SK-N-SH treated with all-trans-retinoic acid at 6 μM for 48 hours (cell line): ENCODE measurements at regions not wholly inside any gene's neighbourhood (a gene's known extent, or its start where the extent isn't known, plus 50 kb on each side); places are given as distances from the start of the nearest gene placed in this dataset.

ENCODE experiments used
- ATAC-seq: fragments of 200-7000 bp; cut with Tn5 transposase; 3 replicates; pipeline ENCODE4 v1.9.1; 2020; ENCODE audit warnings: mild to moderate bottlenecking, moderate library complexity
- ARNTL ChIP-seq: fragments of 450-650 bp; formaldehyde crosslinking; IDR thresholded peaks from 2 replicates; pipeline ENCODE4 v1.5.0; 2020; ENCODE audit warnings: low read depth, mild to moderate bottlenecking, moderate library complexity, borderline replicate concordance
- BACH2 ChIP-seq: fragments of 250-450 bp; sonication (Bioruptor Pico); IDR thresholded peaks from 2 replicates; pipeline ENCODE4 v1.9.0; 2021; ENCODE audit warnings: mild to moderate bottlenecking, borderline replicate concordance
- CREB5 ChIP-seq: fragments of 250-450 bp; sonication (Bioruptor Pico); IDR thresholded peaks from 2 replicates; pipeline ENCODE4 v1.5.1; 2020; ENCODE audit warnings: low read depth, mild to moderate bottlenecking, moderate library complexity
- CSDC2 ChIP-seq: fragments of 250-450 bp; sonication (Bioruptor Pico); IDR thresholded peaks from 2 replicates; pipeline ENCODE4 v1.5.0; 2020; ENCODE audit warnings: mild to moderate bottlenecking, moderate library complexity
- CSRNP3 ChIP-seq: fragments of 250-450 bp; sonication (Bioruptor Pico); IDR thresholded peaks from 2 replicates; pipeline ENCODE4 v1.5.1; 2021; ENCODE audit warnings: mild to moderate bottlenecking, moderate library complexity
- ESRRG ChIP-seq: fragments of 250-450 bp; sonication (Bioruptor Pico); IDR thresholded peaks from 2 replicates; pipeline ENCODE4 v1.6.1; 2021; ENCODE audit warnings: mild to moderate bottlenecking
- GLIS3 ChIP-seq: fragments of 250-450 bp; sonication (Bioruptor Pico); IDR thresholded peaks from 2 replicates; pipeline ENCODE4 v1.5.0; 2020; ENCODE audit warnings: mild to moderate bottlenecking, moderate library complexity
- ISL1 ChIP-seq: fragments of 250-450 bp; sonication (Bioruptor Pico); IDR thresholded peaks from 2 replicates; pipeline ENCODE4 v2.1.2; 2022; ENCODE audit warnings: mild to moderate bottlenecking, moderate library complexity
- OSR1 ChIP-seq: fragments of 250-450 bp; sonication (Bioruptor Pico); IDR thresholded peaks from 2 replicates; pipeline ENCODE4 v1.8.0; 2022; ENCODE audit warnings: moderate library complexity, mild to moderate bottlenecking, inconsistent platforms
- PPARA ChIP-seq: fragments of 250-450 bp; sonication (Bioruptor Pico); IDR thresholded peaks from 2 replicates; pipeline ENCODE4 v1.5.0; 2020; ENCODE audit warnings: mild to moderate bottlenecking, borderline replicate concordance
- RARB ChIP-seq: fragments of 250-450 bp; sonication (Bioruptor Pico); IDR thresholded peaks from 2 replicates; pipeline ENCODE4 v1.8.0; 2021; ENCODE audit warnings: mild to moderate bottlenecking, moderate library complexity
- SNAI2 ChIP-seq: fragments of 250-450 bp; sonication (Bioruptor Pico); IDR thresholded peaks from 2 replicates; pipeline ENCODE4 v1.5.0; 2020; ENCODE audit warnings: mild to moderate bottlenecking, moderate library complexity
- TCF4 ChIP-seq: fragments of 250-450 bp; sonication (Bioruptor Pico); IDR thresholded peaks from 2 replicates; pipeline ENCODE4 v1.8.0; 2021; ENCODE audit warnings: mild to moderate bottlenecking, moderate library complexity, borderline replicate concordance
- TOX ChIP-seq: fragments of 250-450 bp; sonication (Bioruptor Pico); IDR thresholded peaks from 2 replicates; pipeline ENCODE4 v1.8.0; 2021; ENCODE audit warnings: mild to moderate bottlenecking, moderate library complexity, borderline replicate concordance
- ZC3H10 ChIP-seq: fragments of 250-450 bp; sonication (Bioruptor Pico); IDR thresholded peaks from 2 replicates; pipeline ENCODE4 v1.5.1; 2021; ENCODE audit warnings: mild to moderate bottlenecking, moderate library complexity
- ZFP3 ChIP-seq: fragments of 250-450 bp; sonication (Bioruptor Pico); IDR thresholded peaks from 2 replicates; pipeline ENCODE4 v1.5.0; 2020; ENCODE audit warnings: mild to moderate bottlenecking, moderate library complexity
- ZFP30 ChIP-seq: fragments of 450-650 bp; formaldehyde crosslinking; IDR thresholded peaks from 2 replicates; pipeline ENCODE4 v1.5.0; 2022; ENCODE audit warnings: mild to moderate bottlenecking, moderate library complexity
- ZNF565 ChIP-seq: fragments of 450-650 bp; formaldehyde crosslinking; conservative IDR thresholded peaks from 2 replicates; pipeline ENCODE4 v1.5.0; 2020; ENCODE audit warnings: low read depth, mild to moderate bottlenecking, moderate library complexity
- ZNF8 ChIP-seq: fragments of 450-650 bp; formaldehyde crosslinking; IDR thresholded peaks from 2 replicates; pipeline ENCODE4 v1.5.0; 2020; ENCODE audit warnings: mild to moderate bottlenecking, moderate library complexity
- TF ChIP-seq, protein P1 (sequence below): fragments of 250-450 bp; sonication (Bioruptor Pico); IDR thresholded peaks from 2 replicates; pipeline ENCODE4 v1.5.0; 2020; ENCODE audit warnings: mild to moderate bottlenecking, moderate library complexity
- TF ChIP-seq, protein P2 (sequence below): fragments of 250-450 bp; sonication (Bioruptor Pico); IDR thresholded peaks from 2 replicates; pipeline ENCODE4 v1.8.0; 2021; ENCODE audit warnings: low read depth, mild to moderate bottlenecking, moderate library complexity, borderline replicate concordance

DNA sequence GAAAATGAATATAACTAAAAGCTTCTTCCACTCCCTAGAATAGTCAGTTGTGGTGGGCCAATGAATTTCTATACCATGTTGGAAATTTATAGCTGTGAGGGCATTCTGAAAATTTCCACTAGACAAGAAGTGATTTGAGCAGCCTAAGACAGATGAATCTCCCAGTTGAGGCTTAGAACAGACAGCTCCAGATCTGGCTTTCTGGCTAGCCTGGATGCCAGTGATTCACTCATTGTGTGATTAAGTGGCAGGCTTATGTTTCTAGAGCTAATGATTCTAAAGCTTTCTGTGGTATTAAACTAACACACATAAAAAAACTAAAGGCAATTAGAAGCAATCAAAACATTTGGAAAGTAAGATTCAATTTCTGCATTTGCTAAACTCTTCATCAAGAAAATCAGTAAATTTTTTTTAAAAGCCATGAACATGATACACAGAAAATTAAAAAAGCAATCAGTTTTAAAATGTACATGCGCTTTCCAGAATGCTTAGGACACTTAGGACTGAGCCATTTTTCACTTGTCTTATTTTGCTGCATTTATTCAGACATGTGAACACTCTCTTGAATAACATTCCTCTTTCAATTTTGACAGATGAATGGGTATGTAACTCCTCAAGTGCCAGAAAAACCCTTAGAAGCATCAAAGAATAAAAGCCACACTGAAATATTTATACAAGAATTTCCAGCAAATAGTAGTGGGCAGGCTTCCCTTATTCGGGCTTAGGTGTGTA, 100.5 kb upstream of the GNAQ start (continued):
- TF ChIP-seq, protein P1, sequence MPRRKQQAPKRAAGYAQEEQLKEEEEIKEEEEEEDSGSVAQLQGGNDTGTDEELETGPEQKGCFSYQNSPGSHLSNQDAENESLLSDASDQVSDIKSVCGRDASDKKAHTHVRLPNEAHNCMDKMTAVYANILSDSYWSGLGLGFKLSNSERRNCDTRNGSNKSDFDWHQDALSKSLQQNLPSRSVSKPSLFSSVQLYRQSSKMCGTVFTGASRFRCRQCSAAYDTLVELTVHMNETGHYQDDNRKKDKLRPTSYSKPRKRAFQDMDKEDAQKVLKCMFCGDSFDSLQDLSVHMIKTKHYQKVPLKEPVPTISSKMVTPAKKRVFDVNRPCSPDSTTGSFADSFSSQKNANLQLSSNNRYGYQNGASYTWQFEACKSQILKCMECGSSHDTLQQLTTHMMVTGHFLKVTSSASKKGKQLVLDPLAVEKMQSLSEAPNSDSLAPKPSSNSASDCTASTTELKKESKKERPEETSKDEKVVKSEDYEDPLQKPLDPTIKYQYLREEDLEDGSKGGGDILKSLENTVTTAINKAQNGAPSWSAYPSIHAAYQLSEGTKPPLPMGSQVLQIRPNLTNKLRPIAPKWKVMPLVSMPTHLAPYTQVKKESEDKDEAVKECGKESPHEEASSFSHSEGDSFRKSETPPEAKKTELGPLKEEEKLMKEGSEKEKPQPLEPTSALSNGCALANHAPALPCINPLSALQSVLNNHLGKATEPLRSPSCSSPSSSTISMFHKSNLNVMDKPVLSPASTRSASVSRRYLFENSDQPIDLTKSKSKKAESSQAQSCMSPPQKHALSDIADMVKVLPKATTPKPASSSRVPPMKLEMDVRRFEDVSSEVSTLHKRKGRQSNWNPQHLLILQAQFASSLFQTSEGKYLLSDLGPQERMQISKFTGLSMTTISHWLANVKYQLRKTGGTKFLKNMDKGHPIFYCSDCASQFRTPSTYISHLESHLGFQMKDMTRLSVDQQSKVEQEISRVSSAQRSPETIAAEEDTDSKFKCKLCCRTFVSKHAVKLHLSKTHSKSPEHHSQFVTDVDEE (CRISPR knock-in tag), result no peak
- TF ChIP-seq RARB (CRISPR knock-in tag) (no peak), PPARA (CRISPR knock-in tag) (no peak), ARNTL (no peak), GLIS3 (CRISPR knock-in tag) (no peak), ZFP30 (CRISPR knock-in tag) (no peak), ESRRG (CRISPR knock-in tag) (no peak), CSDC2 (CRISPR knock-in tag) (no peak), ZC3H10 (CRISPR knock-in tag) (no peak)

DNA sequence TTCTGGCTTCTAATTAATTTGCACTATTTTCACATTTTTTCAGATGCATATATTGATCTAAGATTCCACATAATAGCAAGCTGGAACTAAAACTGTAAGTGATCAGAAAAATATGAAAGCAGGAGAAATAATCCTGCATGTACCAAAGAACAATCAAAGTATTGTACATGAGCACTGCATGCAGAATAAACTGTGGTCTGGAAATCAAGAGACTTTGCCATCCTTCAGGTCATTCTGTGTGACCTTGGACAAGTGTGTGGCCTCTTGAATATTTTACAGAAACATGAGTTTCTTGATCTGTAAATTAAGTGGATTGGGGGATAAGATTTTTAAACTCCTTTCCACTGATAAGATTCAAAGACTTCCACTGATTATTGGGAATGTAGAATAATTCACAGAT, 99.2 kb upstream of the GNAQ start:
- ATAC-seq, result no peak
- no peak for TF ChIP-seq PPARA (CRISPR knock-in tag)
- TF ChIP-seq ZFP30 (CRISPR knock-in tag), result no peak
- no peak for TF ChIP-seq CSDC2 (CRISPR knock-in tag)
- TF ChIP-seq CSRNP3 (CRISPR knock-in tag), result no peak
- TF ChIP-seq GLIS3 (CRISPR knock-in tag), result no peak
- TF ChIP-seq, protein P1 (CRISPR knock-in tag), result no peak
- TF ChIP-seq, all 23 proteins: peak for 0

GRCh38 chr9:78130004-78130403, 98.4 kb upstream of the GNAQ start:
- peak; percentile 77 for ATAC-seq
- TF ChIP-seq CSRNP3 (CRISPR knock-in tag), result no peak
- no peak for TF ChIP-seq ZFP30 (CRISPR knock-in tag)
- no peak for TF ChIP-seq PPARA (CRISPR knock-in tag)
- no peak for TF ChIP-seq SNAI2 (CRISPR knock-in tag)
- TF ChIP-seq CREB5 (CRISPR knock-in tag), result no peak
- TF ChIP-seq ZNF565, result no peak
- TF ChIP-seq ZC3H10 (CRISPR knock-in tag), result no peak
- no peak for TF ChIP-seq OSR1 (CRISPR knock-in tag)
- TF ChIP-seq ZNF8 (CRISPR knock-in tag), result no peak
- no peak for TF ChIP-seq RARB (CRISPR knock-in tag)
- no peak for TF ChIP-seq GLIS3 (CRISPR knock-in tag)
- TF ChIP-seq ARNTL, result no peak
- no peak for TF ChIP-seq ISL1 (CRISPR knock-in tag)
- TF ChIP-seq, protein P2, sequence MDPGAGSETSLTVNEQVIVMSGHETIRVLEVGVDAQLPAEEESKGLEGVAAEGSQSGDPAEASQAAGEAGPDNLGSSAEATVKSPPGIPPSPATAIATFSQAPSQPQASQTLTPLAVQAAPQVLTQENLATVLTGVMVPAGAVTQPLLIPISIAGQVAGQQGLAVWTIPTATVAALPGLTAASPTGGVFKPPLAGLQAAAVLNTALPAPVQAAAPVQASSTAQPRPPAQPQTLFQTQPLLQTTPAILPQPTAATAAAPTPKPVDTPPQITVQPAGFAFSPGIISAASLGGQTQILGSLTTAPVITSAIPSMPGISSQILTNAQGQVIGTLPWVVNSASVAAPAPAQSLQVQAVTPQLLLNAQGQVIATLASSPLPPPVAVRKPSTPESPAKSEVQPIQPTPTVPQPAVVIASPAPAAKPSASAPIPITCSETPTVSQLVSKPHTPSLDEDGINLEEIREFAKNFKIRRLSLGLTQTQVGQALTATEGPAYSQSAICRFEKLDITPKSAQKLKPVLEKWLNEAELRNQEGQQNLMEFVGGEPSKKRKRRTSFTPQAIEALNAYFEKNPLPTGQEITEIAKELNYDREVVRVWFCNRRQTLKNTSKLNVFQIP, result no peak
- no peak for TF ChIP-seq TOX
- TF ChIP-seq CSDC2 (CRISPR knock-in tag), result no peak
- TF ChIP-seq BACH2 (CRISPR knock-in tag), result no peak
- TF ChIP-seq, protein P1 (CRISPR knock-in tag), result no peak
- no peak for TF ChIP-seq ZFP3
- TF ChIP-seq TCF4, result no peak
